NCI-H1105 treated with DMSO at 0.1 percent for 48 hours (cell line): ENCODE measurements at regions not wholly inside any gene's neighbourhood (a gene's known extent, or its start where the extent isn't known, plus 50 kb on each side); places are given as distances from the start of the nearest gene placed in this dataset.

Source experiments
- DNase-seq: peaks from one replicate; lab custom pipeline; 2025; lab: John Stamatoyannopoulos, UW

- DNase-seq = no peak
Measured at GRCh38 chr3:193874997-193875593, 260.9 kb upstream of the HES1 start.

- no peak for DNase-seq
Measured at GRCh38 chr3:193875601-193876321, 260.2 kb upstream of the HES1 start.

DNA sequence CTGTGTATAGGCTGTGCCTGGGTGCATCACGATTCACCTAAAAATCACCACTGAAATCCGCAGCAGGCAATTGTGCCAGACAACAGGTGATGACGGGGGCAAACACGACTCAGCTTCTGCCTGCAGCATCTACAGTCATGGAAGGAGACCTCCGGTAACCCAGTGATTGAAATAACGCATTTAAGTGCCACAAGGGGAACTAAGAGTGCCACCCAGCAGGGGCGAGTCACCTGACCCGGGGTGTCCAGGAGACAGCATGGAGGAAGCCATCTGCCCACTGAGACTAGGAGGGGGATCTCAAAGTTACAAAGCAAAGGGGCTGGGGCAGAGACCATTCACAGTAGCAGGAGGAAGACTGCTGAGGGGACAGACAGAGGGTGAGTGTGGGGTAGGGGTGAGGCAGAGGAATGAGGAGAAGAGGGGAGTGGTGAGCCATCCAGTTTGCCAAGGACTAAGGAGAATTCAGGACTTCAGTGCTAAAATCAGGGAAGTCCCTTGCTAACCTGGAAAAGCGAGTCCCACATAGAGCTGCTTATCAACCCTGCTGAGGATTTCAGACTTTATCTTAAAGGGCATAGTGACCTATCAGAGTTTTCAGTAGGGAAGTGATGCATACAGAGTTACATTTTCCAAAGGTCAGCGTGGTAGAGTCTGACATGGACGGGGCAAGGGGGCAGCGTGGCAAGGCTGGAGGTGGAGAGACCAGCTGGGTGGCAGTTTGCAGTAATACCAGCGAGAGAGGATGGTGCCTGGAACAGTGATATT lies 256.7 kb upstream of the HES1 start:
- DNase-seq = no peak

DNA sequence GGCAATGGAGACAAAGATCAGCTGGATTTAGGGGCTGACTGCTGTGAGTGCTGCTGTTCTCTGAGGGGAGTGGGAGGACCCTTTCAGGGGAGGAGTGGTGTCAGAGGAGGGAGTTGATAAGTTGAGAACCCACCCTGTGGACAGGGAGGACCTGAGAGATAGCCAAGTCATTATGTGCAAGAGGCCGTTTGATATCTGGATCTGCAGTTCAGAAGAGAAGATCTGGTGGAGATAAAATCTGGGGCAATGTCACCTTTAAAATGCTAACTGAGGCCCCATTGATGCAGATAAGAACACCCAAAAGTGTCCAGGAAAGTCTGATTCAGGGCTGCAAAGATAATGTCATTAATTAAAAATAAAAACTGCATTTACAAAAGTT lies 256.1 kb upstream of the HES1 start:
- DNase-seq = no peak

DNA sequence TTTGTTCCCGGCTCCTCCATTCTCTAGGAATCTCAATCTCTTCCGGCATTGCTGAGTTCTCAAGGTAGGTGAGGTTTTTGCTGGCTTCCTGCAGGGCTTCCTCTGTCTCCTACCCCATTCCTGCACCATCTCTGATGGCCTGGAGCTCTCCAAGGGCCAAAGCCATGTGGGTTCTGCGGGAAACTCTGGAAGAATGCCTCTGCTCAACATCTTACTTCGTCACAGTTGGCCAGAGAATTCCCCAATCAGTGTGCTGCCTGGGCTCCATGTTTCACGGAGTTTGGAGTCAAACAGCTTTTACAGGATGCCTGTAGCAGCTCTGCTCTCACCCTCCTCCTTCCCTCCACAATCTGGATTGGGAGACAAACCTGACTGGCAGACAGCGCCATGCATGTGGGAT lies 253.9 kb upstream of the HES1 start:
- DNase-seq = no peak

GRCh38 chr3:193883551-193883950 lies 252.4 kb upstream of the HES1 start:
- DNase-seq = no peak

DNA sequence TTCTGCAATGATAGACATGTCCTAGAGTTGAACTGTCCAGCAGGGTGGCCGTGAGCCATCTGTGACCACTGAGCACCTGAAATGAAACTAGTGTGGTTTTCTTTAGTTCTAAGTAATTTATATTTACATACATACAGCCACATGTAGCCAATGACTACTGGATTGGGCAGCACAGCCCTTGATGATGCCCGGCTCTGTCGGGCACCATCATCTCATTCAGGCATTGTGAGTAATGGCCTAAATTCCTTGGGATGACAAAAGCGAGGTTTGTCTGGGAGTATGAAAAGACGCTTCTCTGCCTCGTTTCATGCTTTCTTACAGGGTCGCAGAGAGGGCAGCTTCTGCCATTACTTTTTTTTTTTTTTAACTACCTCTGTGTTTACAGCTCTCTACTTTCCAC lies 251.9 kb upstream of the HES1 start:
- DNase-seq = no peak

DNA sequence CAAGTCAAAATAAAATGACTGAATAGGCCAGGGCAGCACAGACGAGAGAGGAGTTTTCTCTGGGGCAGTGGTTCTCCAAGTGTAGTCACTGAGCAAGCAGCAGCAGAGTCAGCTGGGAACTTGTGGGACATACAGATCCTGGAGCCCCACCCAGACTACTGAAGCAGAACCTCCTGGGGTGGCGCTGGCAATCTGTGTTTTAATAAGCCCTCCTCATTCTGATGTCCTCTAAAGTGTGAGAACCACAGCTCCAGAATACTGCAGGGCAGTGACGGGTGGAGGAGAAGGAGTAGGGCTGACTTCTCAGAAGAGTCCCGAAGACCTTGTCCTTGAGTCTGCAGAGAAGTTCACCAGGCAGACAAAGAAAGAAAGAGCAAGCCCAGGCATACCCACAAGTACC lies 251.3 kb upstream of the HES1 start:
- no peak for DNase-seq

DNA sequence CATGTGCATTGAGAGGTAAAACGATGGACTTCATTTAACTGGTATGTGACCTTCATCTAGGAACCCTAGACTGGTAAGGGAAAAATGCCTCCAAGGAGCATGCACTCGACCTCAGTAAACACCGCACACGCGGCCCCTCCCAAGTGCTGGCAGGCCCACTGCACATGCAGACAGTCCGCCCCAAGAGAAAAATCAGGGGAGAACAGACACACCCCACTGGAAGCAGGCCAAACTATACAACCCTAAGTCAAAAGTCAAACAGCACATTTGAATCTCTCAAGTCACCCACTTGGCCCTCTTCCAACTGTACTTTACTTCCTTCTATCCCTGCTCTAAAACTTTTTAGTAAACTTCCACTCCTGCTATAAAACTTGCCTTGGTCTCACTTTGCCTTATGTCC lies 250.1 kb upstream of the HES1 start:
- DNase-seq = no peak

GRCh38 chr3:193890016-193890897 lies 245.7 kb upstream of the HES1 start:
- DNase-seq = no peak

GRCh38 chr3:193894121-193894863 lies 241.7 kb upstream of the HES1 start:
- no peak for DNase-seq

GRCh38 chr3:193895409-193895808 lies 240.5 kb upstream of the HES1 start:
- no peak for DNase-seq

DNA sequence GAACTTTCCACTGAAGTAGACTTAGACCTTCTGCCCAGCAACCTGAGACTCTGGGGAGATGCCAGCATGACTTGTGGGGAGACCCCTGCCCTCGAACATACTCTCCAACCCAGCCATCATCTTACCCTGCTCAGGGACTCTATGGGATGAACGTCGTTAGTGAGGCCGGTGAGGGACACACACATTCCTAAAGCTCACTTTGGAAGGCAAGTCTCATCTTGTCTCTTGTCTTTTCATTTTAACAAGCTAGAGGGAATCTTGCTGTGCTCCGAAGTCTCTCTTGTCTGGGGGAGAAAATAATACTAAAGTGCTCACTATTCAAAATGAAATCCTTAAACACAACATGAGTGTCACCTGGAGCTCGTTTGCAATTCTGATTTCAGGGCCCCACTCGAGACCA lies 239.5 kb upstream of the HES1 start:
- no peak for DNase-seq

DNA sequence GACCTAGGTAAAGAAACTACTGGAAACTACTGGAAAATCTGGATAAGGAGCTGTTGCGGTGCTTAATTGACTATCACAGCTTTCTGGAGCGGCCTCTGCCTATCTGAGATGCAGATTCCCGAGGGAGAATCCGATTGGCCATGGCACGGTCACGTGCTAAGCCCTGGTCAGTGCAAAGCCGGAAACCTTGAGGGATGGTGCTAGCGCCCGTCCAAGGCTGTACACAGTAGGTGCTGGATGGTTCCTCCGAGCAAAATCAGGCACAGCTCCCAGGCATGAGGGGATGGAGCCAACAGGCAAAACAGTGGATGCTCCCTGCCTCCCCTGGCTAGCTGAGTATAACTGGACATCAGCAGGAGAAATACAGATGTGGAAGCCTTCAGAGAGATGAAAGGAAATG lies 238.7 kb upstream of the HES1 start:
- DNase-seq = no peak

DNA sequence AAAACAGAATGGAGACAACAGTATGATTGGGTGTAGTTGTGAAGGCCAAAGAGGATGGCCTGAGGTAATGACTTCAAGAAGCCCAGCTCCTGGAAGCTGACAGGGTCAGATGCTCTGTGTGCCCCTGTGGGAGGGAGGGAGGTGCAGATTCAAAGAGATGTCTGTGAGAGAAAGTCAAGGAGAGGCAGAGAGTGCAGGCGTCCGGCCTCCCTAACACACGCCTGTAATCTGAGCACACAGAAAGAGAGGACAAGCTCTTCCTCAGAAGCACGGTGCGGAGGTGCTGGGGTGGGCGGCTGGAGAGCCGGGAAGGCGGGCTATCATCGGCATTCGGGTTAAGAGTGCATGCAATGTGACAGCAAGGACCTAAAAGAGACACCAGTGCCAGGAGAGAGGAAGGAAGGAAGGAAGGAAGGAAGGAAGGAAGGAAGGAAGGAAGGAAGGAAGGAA lies 238.2 kb upstream of the HES1 start:
- no peak for DNase-seq

GRCh38 chr3:193899001-193899400 lies 236.9 kb upstream of the HES1 start:
- no peak for DNase-seq

DNA sequence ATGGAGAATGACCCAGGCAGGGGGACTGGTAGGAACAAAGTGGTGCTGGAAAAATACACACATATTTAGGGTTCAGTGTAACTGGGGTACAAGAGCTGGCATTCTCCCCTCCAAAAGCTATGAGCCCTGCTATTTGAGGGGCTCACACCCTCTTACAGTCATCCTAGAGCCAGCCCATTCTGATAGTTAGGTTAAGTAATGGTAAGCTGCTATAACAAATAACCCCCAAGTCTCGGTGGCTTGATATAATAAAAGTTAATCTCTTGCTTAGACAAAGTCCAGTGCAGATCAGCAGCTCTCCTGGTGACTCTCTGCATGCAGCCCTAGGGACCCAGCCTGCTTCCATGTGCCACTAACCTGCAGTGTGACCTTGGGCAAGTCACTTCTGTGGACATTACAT lies 234.9 kb upstream of the HES1 start:
- DNase-seq = no peak

DNA sequence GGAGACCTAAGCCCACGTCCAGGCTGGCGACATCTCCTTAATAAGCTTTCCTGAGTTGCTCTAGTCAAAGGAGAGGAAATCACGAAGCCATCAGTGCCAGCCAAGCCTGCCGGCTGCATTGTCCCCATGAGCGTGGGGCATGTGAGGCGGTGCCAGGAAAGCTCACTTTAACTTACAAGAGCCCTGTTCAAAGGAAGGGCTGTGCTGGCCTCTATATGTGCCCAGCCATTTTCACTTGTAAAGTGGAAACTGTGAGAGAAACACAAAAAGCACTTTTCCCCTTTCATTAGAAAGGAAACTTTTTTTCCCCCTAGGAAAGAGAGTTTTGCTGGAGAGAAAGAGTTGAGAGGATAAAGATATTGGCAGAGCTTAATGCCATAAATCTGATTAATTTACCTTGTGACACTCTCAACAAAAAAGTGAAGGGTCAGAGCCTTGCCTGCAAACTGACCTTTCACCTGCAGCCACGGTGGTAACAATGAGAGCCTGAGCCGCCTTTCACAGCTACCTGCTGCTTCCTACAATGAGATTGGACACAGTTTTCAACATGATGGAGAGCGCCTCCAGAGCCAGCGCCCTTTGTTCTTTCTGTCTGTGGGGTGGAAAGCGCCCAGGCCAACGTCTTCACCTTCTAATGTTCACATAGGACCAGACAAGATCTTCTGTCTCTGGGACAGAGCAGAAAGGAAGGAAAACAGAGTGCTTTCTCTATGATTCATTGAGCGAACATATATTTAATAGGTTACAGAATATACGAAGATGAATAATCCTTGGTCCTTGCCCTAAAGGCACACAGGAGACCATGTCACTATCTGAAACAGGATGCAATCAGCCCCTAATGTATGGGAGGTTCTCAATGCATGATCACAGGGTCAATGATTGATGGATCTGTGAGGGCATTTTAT lies 233.1 kb upstream of the HES1 start:
- no peak for DNase-seq

DNA sequence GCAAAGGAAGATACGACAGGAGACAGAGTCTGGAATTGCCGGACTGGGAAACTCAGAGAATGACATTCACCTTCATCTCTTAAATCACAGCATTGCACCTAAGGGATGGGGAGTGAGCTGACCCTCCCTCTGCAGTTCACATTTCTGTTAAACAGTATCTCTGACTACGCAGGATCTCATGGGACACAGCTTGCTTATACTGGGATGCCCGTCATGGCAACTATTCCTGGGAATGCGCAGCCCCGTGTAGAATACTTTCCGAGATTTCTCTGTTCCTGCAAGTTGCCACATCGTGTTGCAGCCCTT lies 232.5 kb upstream of the HES1 start:
- DNase-seq = no peak

GRCh38 chr3:193903966-193904365 lies 232.0 kb upstream of the HES1 start:
- peak; percentile 9 for DNase-seq
